SK-N-MC (cell line): ENCODE measurements at regions not wholly inside any gene's neighbourhood (a gene's known extent, or its start where the extent isn't known, plus 50 kb on each side); places are given as distances from the start of the nearest gene placed in this dataset.

Experiments used
- EZH2 ChIP-seq: fragments of 200-600 bp; sonication (generic); IDR thresholded peaks from one replicate; pipeline ENCODE4 v1.6.1; 2017; ENCODE audit warnings: antibody characterized with exemption
- POLR2AphosphoS5 ChIP-seq: IDR thresholded peaks from 2 replicates; pipeline ENCODE4 v1.6.1; 2012; ENCODE audit warnings: mild to moderate bottlenecking, low read depth, low read length, borderline replicate concordance

DNA sequence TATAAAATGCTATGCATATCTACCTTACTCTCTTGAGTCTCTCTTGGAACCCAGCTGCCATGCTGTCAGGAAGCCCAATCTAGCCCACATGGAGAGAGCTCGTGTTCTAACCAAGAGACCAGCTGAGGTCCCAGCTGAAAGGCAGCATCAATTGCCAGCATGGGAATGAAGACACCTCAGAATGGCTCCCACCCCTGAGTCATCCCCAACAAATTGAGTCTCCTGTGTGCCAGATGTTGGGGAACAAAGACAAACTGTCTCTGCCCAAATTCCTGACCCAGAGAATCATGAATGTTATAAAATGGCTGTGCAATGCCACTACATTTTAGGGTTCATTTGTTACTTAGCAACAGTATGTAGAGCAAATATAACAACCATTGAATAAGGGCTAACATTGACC lies 105.2 kb upstream of the STX18 start:
- TF ChIP-seq EZH2 (no peak), POLR2AphosphoS5 (no peak)
